ENCODE measurements at regions not wholly inside any gene's neighbourhood (a gene's known extent, or its start where the extent isn't known, plus 50 kb on each side); places are given as distances from the start of the nearest gene placed in this dataset.

- Histone ChIP-seq H3K79me2 (ENCODE audit: insufficient read depth, low read length) (no peaks in the 10 kb centered on the region), H3K36me3 (ENCODE audit: low read length) (no peaks in the 10 kb centered on the region), H3K27me3 (ENCODE audit: low read length) (no peaks in the 10 kb centered on the region), H3K27ac (ENCODE audit: low read depth, low read length) (no peak overlapping the region), H4K20me1 (ENCODE audit: low read depth, low read length) (no peaks in the 10 kb centered on the region), H3K4me2 (ENCODE audit: low read depth, low read length, poor library complexity, severe bottlenecking) (no peak overlapping the region), H3K4me3 (ENCODE audit: insufficient read depth, low read length, poor library complexity, severe bottlenecking) (no peak overlapping the region), H3K9me2 (replicated peaks; ENCODE audit: insufficient read depth, low read length) (no peaks in the 10 kb centered on the region), H2AFZ (ENCODE audit: low read depth, low read length, severe bottlenecking) (no peak overlapping the region), H3F3A (ENCODE audit: insufficient read depth) (no peaks in the 10 kb centered on the region), H3K9ac (ENCODE audit: low read length) (no peak overlapping the region), H3K9me3 (ENCODE audit: insufficient read depth, low read length) (no peaks in the 10 kb centered on the region)
- TF ChIP-seq CTCF (IDR thresholded peaks at IDR 0.05; ENCODE audit: insufficient read depth, low read length, poor library complexity, severe bottlenecking) (no peak), EZH2phosphoT487 (conservative IDR thresholded peaks at IDR 0.05; ENCODE audit: low read length) (no peak)
Measured at GRCh38 chr10:85048644-85049043, 720.3 kb downstream of the CCSER2 start.

GRCh38 chr10:85060944-85061343 is 732.6 kb downstream of the CCSER2 start:
- Histone ChIP-seq H4K20me1 (ENCODE audit: low read depth, low read length) (no peaks in the 10 kb centered on the region), H3K9me2 (replicated peaks; ENCODE audit: insufficient read depth, low read length) (no peaks in the 10 kb centered on the region), H3K36me3 (ENCODE audit: low read length) (peaks cover 4% of the 10 kb centered on the region; the same call in 1 of the 2 replicates), H3K27ac (ENCODE audit: low read depth, low read length) (no peak overlapping the region), H3K9ac (ENCODE audit: low read length) (no peak overlapping the region), H3K4me3 (ENCODE audit: insufficient read depth, low read length, poor library complexity, severe bottlenecking) (no peak overlapping the region), H3K9me3 (ENCODE audit: insufficient read depth, low read length) (no peaks in the 10 kb centered on the region), H3K79me2 (ENCODE audit: insufficient read depth, low read length) (no peaks in the 10 kb centered on the region), H3K4me2 (ENCODE audit: low read depth, low read length, poor library complexity, severe bottlenecking) (no peak overlapping the region), H3F3A (ENCODE audit: insufficient read depth) (no peaks in the 10 kb centered on the region), H3K27me3 (ENCODE audit: low read length) (no peaks in the 10 kb centered on the region), H2AFZ (ENCODE audit: low read depth, low read length, severe bottlenecking) (no peak overlapping the region)
- TF ChIP-seq EZH2phosphoT487 (conservative IDR thresholded peaks at IDR 0.05; ENCODE audit: low read length) (no peak), CTCF (IDR thresholded peaks at IDR 0.05; ENCODE audit: insufficient read depth, low read length, poor library complexity, severe bottlenecking) (no peak)

- Histone ChIP-seq H3K4me2 (ENCODE audit: low read depth, low read length, poor library complexity, severe bottlenecking) (no peak overlapping the region), H3K4me3 (ENCODE audit: insufficient read depth, low read length, poor library complexity, severe bottlenecking) (no peak overlapping the region), H3F3A (ENCODE audit: insufficient read depth) (no peaks in the 10 kb centered on the region), H3K9ac (ENCODE audit: low read length) (no peak overlapping the region), H3K36me3 (ENCODE audit: low read length) (peaks cover 4% of the 10 kb centered on the region; the same call in 1 of the 2 replicates), H3K9me3 (ENCODE audit: insufficient read depth, low read length) (no peaks in the 10 kb centered on the region), H3K27me3 (ENCODE audit: low read length) (no peaks in the 10 kb centered on the region), H3K27ac (ENCODE audit: low read depth, low read length) (no peak overlapping the region), H4K20me1 (ENCODE audit: low read depth, low read length) (no peaks in the 10 kb centered on the region), H2AFZ (ENCODE audit: low read depth, low read length, severe bottlenecking) (no peak overlapping the region), H3K9me2 (replicated peaks; ENCODE audit: insufficient read depth, low read length) (no peaks in the 10 kb centered on the region), H3K79me2 (ENCODE audit: insufficient read depth, low read length) (no peaks in the 10 kb centered on the region)
- TF ChIP-seq CTCF (IDR thresholded peaks at IDR 0.05; ENCODE audit: insufficient read depth, low read length, poor library complexity, severe bottlenecking) (no peak), EZH2phosphoT487 (conservative IDR thresholded peaks at IDR 0.05; ENCODE audit: low read length) (no peak)
Measured at GRCh38 chr10:85061401-85061800, 733.0 kb downstream of the CCSER2 start.
